T-helper 2 cell treated with Interferon-gamma antibody and Interleukin-4, amounts not matched to agents 100 ng/mL and 5 ng/mL, for 36 hours (primary cell): ENCODE measurements at regions not wholly inside any gene's neighbourhood (a gene's known extent, or its start where the extent isn't known, plus 50 kb on each side); places are given as distances from the start of the nearest gene placed in this dataset.

Experiments used
- intact Hi-C: fragments of 100-400 bp; cut with micrococcal nuclease; formaldehyde crosslinking; loops from one replicate; pipeline ENCODE4 v1.15.1; 2023

- intact Hi-C loops, result no loop called here
Measured at GRCh38 chr7:118563311-118563710, 338.8 kb downstream of the ANKRD7 start.

- intact Hi-C loops, result no loop called here
Measured at GRCh38 chr7:118572604-118573003, 348.1 kb downstream of the ANKRD7 start.

GRCh38 chr7:118573085-118573484, 348.6 kb downstream of the ANKRD7 start:
- intact Hi-C loops, result no loop called here

DNA sequence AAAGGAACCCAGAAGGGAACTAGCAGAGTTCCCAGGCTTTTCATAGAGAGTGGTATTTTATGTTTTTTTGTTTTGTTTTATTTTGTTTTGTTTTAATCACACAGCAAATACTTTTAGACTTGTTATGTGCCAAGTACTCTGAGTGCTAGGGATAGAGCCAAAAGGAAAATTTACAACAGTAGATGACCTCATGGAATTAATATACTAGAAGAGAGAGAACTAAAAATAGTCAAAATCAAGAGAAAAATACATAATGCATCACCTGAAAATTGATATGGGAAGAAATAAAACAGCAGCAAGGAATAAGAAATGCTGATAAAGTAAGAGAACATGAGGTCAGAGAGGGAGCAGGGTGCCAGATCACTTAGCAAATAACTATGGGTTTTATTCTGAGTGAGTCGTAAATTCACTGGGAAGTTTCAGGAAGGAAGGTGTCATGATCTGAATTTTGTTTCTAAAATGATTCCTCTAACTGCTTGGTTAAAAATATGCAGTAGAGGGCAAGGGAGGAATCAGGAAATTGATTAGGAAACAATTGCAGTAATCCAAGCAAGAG, 351.0 kb downstream of the ANKRD7 start:
- intact Hi-C loops, result no loop called here

- intact Hi-C loops, result no loop called here
Measured at GRCh38 chr7:118580743-118581382, 356.4 kb downstream of the ANKRD7 start.

DNA sequence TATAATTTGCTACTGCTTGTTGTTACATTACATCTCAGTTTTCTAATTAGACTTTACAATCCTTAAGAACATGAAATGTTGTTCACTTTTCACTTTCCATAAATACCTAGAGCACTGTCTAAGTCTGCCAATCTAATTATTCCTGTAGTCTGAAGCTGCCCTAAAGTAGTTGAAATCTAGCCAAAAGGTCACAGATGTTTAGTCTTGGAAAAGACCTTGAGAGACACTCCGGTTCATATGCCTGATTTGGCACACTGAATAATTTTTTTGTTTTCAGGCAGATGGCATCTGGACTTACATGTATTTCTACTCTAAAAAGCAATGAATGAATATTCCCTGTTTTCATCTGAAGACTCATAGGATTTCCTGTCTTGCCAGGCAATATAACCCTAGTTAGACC, 359.1 kb downstream of the ANKRD7 start:
- intact Hi-C loops, result no loop called here

DNA sequence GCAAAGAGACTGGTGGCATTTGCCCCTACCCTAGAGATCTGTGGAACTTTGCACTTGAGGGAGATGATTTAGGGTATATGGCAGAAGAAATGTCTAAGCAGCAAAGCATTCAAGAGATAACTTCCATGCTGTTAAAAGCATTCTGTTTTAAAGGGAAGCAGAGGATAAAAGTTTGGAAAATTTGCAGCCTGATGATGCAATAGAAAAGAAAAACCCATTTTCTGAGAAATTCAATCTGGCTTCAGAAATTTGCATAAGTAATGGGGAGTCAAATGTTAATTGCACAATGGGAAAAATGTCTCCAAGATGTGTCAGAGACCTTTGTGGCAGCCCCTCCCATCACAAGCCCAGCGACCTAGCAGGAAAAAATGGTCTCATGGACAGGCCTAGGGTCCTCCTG, 361.7 kb downstream of the ANKRD7 start:
- intact Hi-C loops, result no loop called here

DNA sequence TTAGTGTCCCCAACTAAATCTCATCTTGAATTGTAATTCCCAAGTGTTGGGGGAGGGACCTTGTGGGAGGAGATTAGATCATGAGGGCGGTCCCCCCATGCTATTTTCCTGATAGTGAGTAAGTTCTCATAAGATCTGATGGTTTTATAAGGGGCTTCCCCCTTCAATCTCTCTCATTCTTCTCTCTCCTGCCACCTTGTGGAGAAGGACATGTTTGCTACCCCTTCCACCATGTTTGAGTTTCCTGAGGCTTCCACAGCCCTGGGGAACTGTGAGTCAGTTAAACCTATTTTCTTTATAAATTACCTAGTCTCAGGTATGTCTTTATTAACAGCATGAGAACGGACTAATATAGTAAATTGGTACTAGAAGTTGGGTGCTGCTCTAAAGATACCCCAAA, 365.6 kb downstream of the ANKRD7 start:
- intact Hi-C loops, result no loop called here

- intact Hi-C loops, result no loop called here
Measured at GRCh38 chr7:118602090-118602489, 377.6 kb downstream of the ANKRD7 start.

DNA sequence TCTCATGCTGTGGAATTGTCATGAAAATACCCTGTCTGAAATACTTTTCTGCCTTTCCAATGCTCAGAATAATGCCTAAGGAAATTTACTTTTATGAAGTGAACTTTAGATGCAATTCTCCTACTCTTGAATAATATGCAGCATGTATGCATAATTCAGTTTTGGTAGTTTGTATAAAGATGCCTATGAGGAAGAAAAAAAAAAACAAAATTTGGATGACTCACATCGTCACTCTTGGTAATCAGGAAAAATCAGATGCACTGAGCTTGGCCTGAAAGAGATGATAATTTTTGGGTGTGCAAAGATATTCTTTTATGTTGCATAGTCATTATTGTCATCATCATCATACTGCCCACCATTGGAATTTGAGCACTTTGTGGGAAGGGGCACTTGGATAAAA, 382.1 kb downstream of the ANKRD7 start:
- intact Hi-C loops, result no loop called here

GRCh38 chr7:118609207-118609606, 384.7 kb downstream of the ANKRD7 start:
- intact Hi-C loops, result no loop called here

DNA sequence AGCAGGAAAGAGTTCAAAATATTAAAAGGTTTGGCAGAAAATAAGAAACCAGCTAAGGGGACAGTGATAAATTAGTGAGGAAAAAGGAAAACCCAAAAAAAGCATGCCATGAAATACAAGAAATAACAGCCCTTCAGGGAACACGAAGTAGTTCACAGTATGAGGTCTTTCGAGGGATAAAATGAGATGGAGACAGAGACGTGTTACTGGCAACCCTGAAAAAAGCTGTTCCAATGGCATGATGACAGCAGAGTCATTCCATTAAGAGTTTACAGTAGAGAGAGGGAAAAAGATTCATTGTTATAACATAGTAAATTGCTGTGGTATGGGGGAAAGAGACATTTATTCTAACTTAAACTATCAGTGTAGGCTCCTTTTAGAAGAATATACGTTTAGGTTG, 391.2 kb downstream of the ANKRD7 start:
- intact Hi-C loops, result no loop called here

DNA sequence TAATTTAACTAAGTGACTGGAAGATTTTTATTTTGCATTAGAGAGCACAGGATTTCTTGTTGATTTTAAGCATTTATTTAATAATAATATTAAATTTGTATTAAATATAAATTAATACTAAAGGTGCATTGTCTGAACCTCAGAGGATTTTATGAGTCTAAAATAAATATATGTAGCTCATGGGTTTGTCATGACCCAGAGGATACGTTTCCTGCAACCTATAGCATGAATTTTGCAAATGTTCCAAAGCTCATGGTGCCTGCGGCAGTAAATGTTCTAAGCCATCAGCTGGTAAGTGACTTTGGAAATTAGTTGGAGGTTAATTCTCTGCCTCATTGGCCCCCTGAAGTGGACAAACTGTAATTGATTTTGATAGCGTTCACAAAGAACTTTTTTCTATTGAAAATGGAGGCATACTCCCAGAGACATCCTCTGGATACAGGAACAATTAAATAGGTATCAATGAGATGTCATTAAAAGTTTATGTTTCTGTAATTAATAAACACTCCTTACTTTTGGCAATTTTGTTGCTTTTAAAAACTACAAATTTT, 397.4 kb downstream of the ANKRD7 start:
- intact Hi-C loops, result no loop called here

- intact Hi-C loops, result no loop called here
Measured at GRCh38 chr7:118626739-118627138, 402.2 kb downstream of the ANKRD7 start.

- intact Hi-C loops, result no loop called here
Measured at GRCh38 chr7:118627467-118627866, 403.0 kb downstream of the ANKRD7 start.

DNA sequence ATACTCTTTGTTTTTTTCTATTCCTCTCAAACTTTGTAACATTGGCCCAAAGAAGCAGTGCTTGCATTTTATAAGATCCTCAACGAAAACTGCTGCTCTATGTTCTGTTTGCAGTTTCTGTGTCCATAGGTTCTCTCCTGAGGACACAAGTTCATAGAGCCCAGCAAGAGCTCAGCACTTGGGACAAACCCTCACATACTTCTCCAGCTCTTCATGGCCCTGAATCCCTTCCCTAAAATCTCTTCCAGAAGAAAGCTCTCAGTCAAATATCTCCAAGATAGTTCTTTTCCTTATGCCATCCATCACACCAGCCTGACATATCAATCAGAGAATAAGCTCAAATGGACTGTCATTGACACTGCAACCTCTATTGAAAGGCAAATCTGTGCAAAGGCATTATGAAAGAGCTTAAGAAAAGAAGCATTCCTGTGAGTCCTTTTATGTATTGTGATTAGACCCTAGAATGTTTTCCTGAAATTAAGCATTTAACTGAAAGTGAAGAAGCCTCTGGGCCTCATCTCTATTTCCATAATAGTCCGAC, 405.5 kb downstream of the ANKRD7 start:
- intact Hi-C loops, result no loop called here

- intact Hi-C loops, result no loop called here
Measured at GRCh38 chr7:118642396-118642795, 417.9 kb downstream of the ANKRD7 start.

- intact Hi-C loops, result no loop called here
Measured at GRCh38 chr7:118644346-118644745, 419.8 kb downstream of the ANKRD7 start.

GRCh38 chr7:118648002-118648401, 423.5 kb downstream of the ANKRD7 start:
- intact Hi-C loops, result no loop called here

DNA sequence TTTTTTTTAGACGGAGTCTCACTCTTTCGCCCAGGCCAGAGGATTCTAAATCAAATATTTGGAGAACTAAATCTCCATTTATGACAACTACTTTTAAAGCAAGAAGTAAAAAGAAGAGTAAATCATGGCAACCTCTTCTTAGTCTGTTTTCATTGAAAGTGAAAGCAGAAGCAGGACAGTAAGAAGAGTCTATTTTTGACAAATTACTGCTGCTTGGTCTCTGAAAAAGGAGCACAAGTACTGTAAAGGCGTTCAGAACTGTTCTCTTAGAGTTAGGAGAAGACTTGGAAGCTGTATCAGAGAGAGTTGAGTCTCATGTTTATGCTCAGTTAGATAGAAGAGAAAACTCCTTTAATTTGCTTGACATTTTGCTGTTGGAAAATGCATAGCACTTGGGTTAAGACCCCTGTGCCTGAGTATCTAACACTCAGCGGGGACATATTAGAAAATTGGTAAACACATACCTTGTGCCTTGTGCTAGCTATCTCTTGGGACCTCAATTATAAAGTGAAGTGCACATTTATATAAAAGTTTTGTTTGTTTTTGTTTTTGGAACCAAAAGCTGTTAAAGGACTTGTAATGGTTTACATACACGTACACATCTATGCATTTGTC, 433.0 kb downstream of the ANKRD7 start:
- intact Hi-C loops, result no loop called here

GRCh38 chr7:118662266-118662665, 437.8 kb downstream of the ANKRD7 start:
- intact Hi-C loops, result no loop called here

- intact Hi-C loops, result no loop called here
Measured at GRCh38 chr7:118664498-118664897, 440.0 kb downstream of the ANKRD7 start.

GRCh38 chr7:118671149-118671548, 446.6 kb downstream of the ANKRD7 start:
- intact Hi-C loops, result no loop called here
